ENCODE measurements at regions not wholly inside any gene's neighbourhood (a gene's known extent, or its start where the extent isn't known, plus 50 kb on each side); places are given as distances from the start of the nearest gene placed in this dataset.

GRCh38 chr7:146057958-146058357 is 58.6 kb upstream of the CNTNAP2 start:
- Histone ChIP-seq H3K4me1 (replicated peaks in 1 of 4; ENCODE audit: control insufficient read depth in 3 of 4, insufficient read depth in 4 of 4, low read length in 3 of 4) (no peaks in the 10 kb centered on the region), H3K23ac (ENCODE audit: insufficient read length) (no peak overlapping the region), H4K8ac (ENCODE audit: extremely low read depth, insufficient read depth, low read length) (no peak overlapping the region), H3K9me3 (ENCODE audit: insufficient read depth in 2 of 2, low read depth in 1 of 2, low read length in 1 of 2) (no peaks in the 10 kb centered on the region), H4K5ac (ENCODE audit: insufficient read length, low read depth, low read length) (no peak overlapping the region), H3K23me2 (ENCODE audit: low read depth, low read length) (no peaks in the 10 kb centered on the region), H3K27me3 (replicated peaks in 1 of 4; ENCODE audit: control insufficient read depth in 3 of 4, extremely low read depth in 1 of 4, insufficient read depth in 3 of 4, low read length in 3 of 4) (no peaks in the 10 kb centered on the region), H3K14ac (ENCODE audit: insufficient read length) (no peak overlapping the region), H3K4ac (replicated peaks; ENCODE audit: insufficient read length, low read depth, low read length) (no peak overlapping the region), H3K4me3 (ENCODE audit: extremely low read depth in 1 of 4, insufficient read depth in 2 of 4, low read depth in 3 of 4, low read length in 4 of 4) (no peak overlapping the region), H2AFZ (ENCODE audit: low read length) (no peak overlapping the region), H4K20me1 (replicated peaks in 1 of 2; ENCODE audit: control insufficient read depth in 1 of 2, insufficient read depth in 2 of 2, low read length in 2 of 2) (no peaks in the 10 kb centered on the region), H2BK120ac (replicated peaks; ENCODE audit: low read depth, low read length) (no peak overlapping the region), H2AK5ac (ENCODE audit: low read depth, low read length) (no peak overlapping the region), H2BK15ac (ENCODE audit: low read length) (no peak overlapping the region), H3K27ac (ENCODE audit: low read depth, low read length) (no peak overlapping the region), H3K56ac (replicated peaks; ENCODE audit: insufficient read length, low read depth, low read length) (no peak overlapping the region), H3K79me1 (ENCODE audit: low read depth, low read length) (no peaks in the 10 kb centered on the region), H2BK12ac (ENCODE audit: low read depth, low read length) (no peak overlapping the region), H3K79me2 (ENCODE audit: control insufficient read depth in 1 of 2, insufficient read depth in 2 of 2, low read length in 2 of 2) (no peaks in the 10 kb centered on the region), H3K4me2 (ENCODE audit: insufficient read depth in 1 of 2, low read depth in 2 of 2, low read length in 2 of 2) (no peak overlapping the region), H4K91ac (replicated peaks; ENCODE audit: insufficient read length, low read length) (no peak overlapping the region), H2BK5ac (ENCODE audit: low read depth, low read length) (no peak overlapping the region), H3K9ac (replicated peaks in 1 of 4; ENCODE audit: extremely low read depth in 1 of 4, low read depth in 3 of 4, low read length in 3 of 4) (no peak overlapping the region), H3K18ac (ENCODE audit: extremely low read depth, low read length) (no peak overlapping the region), H2BK20ac (ENCODE audit: low read length) (no peak overlapping the region), H3K36me3 (ENCODE audit: control insufficient read depth in 2 of 4, insufficient read depth in 4 of 4, low read length in 3 of 4) (no peaks in the 10 kb centered on the region)
- ChIA-PET CTCF (ENCODE audit: partially characterized antibody) (interaction anchor here (1.2 kb wide), 1 partner anchor 210 kb away, joined by 3 read pairs; no protein-coding TSS in a partner anchor), POLR2A (ENCODE audit: partially characterized antibody) (no interaction called here)
- WGBS, 2 experiments (ENCODE audit: extremely low coverage in 1 of 2, insufficient coverage in 1 of 2, insufficient read length in 1 of 2, insufficient replicate concordance in 2 of 2, low coverage in 1 of 2, low lambda C conversion rate in 2 of 2, missing lambda C conversion rate in 1 of 2) = 90% methylated on average over 6 of the region's 6 CpGs; no CpG with 5 or more reads in 1 of the 2 experiments
- TF ChIP-seq YY1 (IDR thresholded peaks at IDR 0.05; ENCODE audit: low read depth, low read length) (no peak), ASH2L (IDR thresholded peaks at IDR 0.05; ENCODE audit: low read length) (no peak), TAF7 (optimal IDR thresholded peaks at IDR 0.05; ENCODE audit: borderline replicate concordance, low read depth, low read length) (no peak), KDM5A (IDR thresholded peaks at IDR 0.05; ENCODE audit: low read length) (no peak), TBP (IDR thresholded peaks at IDR 0.05; ENCODE audit: low read depth, low read length) (no peak), SP2 (IDR thresholded peaks at IDR 0.05; ENCODE audit: low read length) (no peak), TCF12 (IDR thresholded peaks at IDR 0.05; ENCODE audit: low read depth, low read length) (no peak)
- FAIRE-seq (no peak), DNase-seq (ENCODE audit: low read depth in 1 of 2, low spot score in 2 of 2) (no peak)
